Erythroblast (primary cell): ENCODE measurements at regions not wholly inside any gene's neighbourhood (a gene's known extent, or its start where the extent isn't known, plus 50 kb on each side); places are given as distances from the start of the nearest gene placed in this dataset.

Experiments used
- GATA1 ChIP-seq: IDR thresholded peaks from 2 replicates; pipeline ENCODE4 v1.6.1; 2011; ENCODE audit warnings: low read depth, mild to moderate bottlenecking, control low read depth, low read length, moderate library complexity
- POLR2A ChIP-seq: IDR thresholded peaks from 2 replicates; pipeline ENCODE4 v1.6.1; 2011; ENCODE audit warnings: mild to moderate bottlenecking, low read length

- TF ChIP-seq POLR2A (no peak), GATA1 (no peak)
Measured at GRCh38 chr6:66321017-66321416, 614.0 kb upstream of the EYS start.
